ENCODE measurements at regions not wholly inside any gene's neighbourhood (a gene's known extent, or its start where the extent isn't known, plus 50 kb on each side); places are given as distances from the start of the nearest gene placed in this dataset.

- no peaks in the 10 kb centered on the region for H3K27me3 ChIP-seq (ENCODE audit: control insufficient read depth in 4 of 4, insufficient read depth in 4 of 4, low read length in 3 of 4)
- DNase-seq (ENCODE audit: low spot score) = no peak
- H3K27ac ChIP-seq (ENCODE audit: low read depth in 1 of 2, low read length in 2 of 2) = no peak overlapping the region
- H3K9ac ChIP-seq (ENCODE audit: low read depth in 1 of 2, low read length in 2 of 2) = no peak overlapping the region
- H3K9me3 ChIP-seq (ENCODE audit: control insufficient read depth in 4 of 4, low read length in 3 of 4) = no peaks in the 10 kb centered on the region
- WGBS = 84% methylated on average over 3 of the region's 3 CpGs
- H3K36me3 ChIP-seq (ENCODE audit: control insufficient read depth in 4 of 4, insufficient read depth in 3 of 4, low read depth in 1 of 4, low read length in 3 of 4) = no peaks in the 10 kb centered on the region
- no peak overlapping the region for H3K4me3 ChIP-seq (ENCODE audit: low read depth in 1 of 3, low read length in 3 of 3)
- H3K4me1 ChIP-seq (ENCODE audit: control insufficient read depth in 4 of 4, insufficient read depth in 4 of 4, low read length in 3 of 4) = no peaks in the 10 kb centered on the region
- TF ChIP-seq RXRA (IDR thresholded peaks at IDR 0.05) (no peak), JUND (IDR thresholded peaks at IDR 0.05) (no peak), EGR1 (IDR thresholded peaks at IDR 0.05; ENCODE audit: low read depth in 2 of 2) (no peak), HNF4G (IDR thresholded peaks at IDR 0.05) (no peak), FOXA2 (IDR thresholded peaks at IDR 0.05) (no peak), NR2F2 (IDR thresholded peaks at IDR 0.05) (no peak), RAD21 (IDR thresholded peaks at IDR 0.05) (no peak), HNF4A (conservative IDR thresholded peaks at IDR 0.05) (no peak), FOXA1 (IDR thresholded peaks at IDR 0.05) (no peak), TAF1 (conservative IDR thresholded peaks at IDR 0.05) (no peak), SP1 (IDR thresholded peaks at IDR 0.05) (no peak), GABPA (IDR thresholded peaks at IDR 0.05 in 1 of 2, conservative IDR thresholded peaks at IDR 0.05 in 1 of 2) (no peak), ZBTB33 (IDR thresholded peaks at IDR 0.05) (no peak), REST (IDR thresholded peaks at IDR 0.05) (no peak), YY1 (IDR thresholded peaks at IDR 0.05) (no peak), CTCF (IDR thresholded peaks at IDR 0.05; ENCODE audit: low read depth, low read length, missing input control) (no peak)
- TF ChIP-seq, protein P1, sequence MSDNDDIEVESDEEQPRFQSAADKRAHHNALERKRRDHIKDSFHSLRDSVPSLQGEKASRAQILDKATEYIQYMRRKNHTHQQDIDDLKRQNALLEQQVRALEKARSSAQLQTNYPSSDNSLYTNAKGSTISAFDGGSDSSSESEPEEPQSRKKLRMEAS (IDR thresholded peaks at IDR 0.05) = no peak
- TF ChIP-seq, protein P2, sequence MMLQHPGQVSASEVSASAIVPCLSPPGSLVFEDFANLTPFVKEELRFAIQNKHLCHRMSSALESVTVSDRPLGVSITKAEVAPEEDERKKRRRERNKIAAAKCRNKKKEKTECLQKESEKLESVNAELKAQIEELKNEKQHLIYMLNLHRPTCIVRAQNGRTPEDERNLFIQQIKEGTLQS (IDR thresholded peaks at IDR 0.05) = no peak
These were observed 734.8 kb upstream of the REG3G start for GRCh38 chr2:78290581-78291214.
